Pancreas (tissue), 10 donors: ENCODE measurements at regions not wholly inside any gene's neighbourhood (a gene's known extent, or its start where the extent isn't known, plus 50 kb on each side); places are given as distances from the start of the nearest gene placed in this dataset.

Source experiments
- ATAC-seq, 4 donors: fragments of 200-7000 bp; cut with Tn5 transposase; one replicate each; pipeline versions ENCODE4 v1.8.0 to v1.9.1; 2020; ENCODE audit warnings: mild to moderate bottlenecking in 4 of 4, moderate library complexity in 4 of 4
- DNase-seq, 6 donors: peaks; one replicate each; pipeline ENCODE4 v3.0.0-alpha.2; 2020
- FAIRE-seq: peaks from 2 replicates; lab custom pipeline; 2012; peaks lifted over from hg19 to GRCh38; lab: Jason Lieb, UNC
- H3K27ac ChIP-seq, 4 donors: fragments of 200-600 bp; sonication (generic); 1 replicate in 3 of 4; 2 replicates in 1 of 4; pipeline versions ENCODE4 v1.5.0 to v1.8.0; 2020
- H3K27me3 ChIP-seq, 4 donors: fragments of 200-600 bp; one replicate each; pipeline ENCODE4 v1.8.0; 2021
- H3K36me3 ChIP-seq, 3 donors: fragments of 200-600 bp; sonication (generic) in 1 of 3; one replicate each; pipeline versions ENCODE4 v1.5.0 to v1.8.0; 2020 to 2021
- H3K4me1 ChIP-seq, 3 donors: fragments of 200-600 bp; one replicate each; pipeline ENCODE4 v1.8.0; 2021
- H3K4me3 ChIP-seq, 4 donors: fragments of 200-600 bp; sonication (generic) in 2 of 4; one replicate each; pipeline versions ENCODE4 v1.5.0 to v1.8.0; 2020 to 2021
- H3K9me3 ChIP-seq, 4 donors: fragments of 200-600 bp; one replicate each; pipeline ENCODE4 v1.8.0; 2021
- WGBS, 2 donors: extraction: QIAGEN DNeasy Blood & Tissue Kit; methylation state at CpG; one replicate each; pipeline ENCODE4 v1.1.7; 2013; 5-methylcytosine and 5-hydroxymethylcytosine counted together
- intact Hi-C, 3 donors: fragments of 100-400 bp; cut with DNase I; formaldehyde crosslinking; loops; one replicate each; pipeline versions ENCODE4 v1.11.1 to v1.14.2; 2022
- TF ChIP-seq, protein P1 (sequence below), 4 donors: fragments of 200-600 bp; sonication (generic) in 3 of 4; IDR thresholded peaks; one replicate each; pipeline versions ENCODE4 v1.5.0 to v1.8.0; 2021; ENCODE audit warnings: antibody characterized with exemption in 4 of 4
- donor health status: healthy with polysubstance abuse.
- donor health status: DM: no; HTN: no; CAD: no; lungs with moderate emphysema.
- donor health status: DM: no; HTN: no; CAD: no.
- donor health status: control.
- donor health status: control.
- donor health status: Bipolar disorder and iron deficiency.
- donor health status: DM: yes; HTN: yes; CAD: no.
- donor health status: DM: no; HTN: no; CAD: no.
- donor health status: DM: no; HTN: no; CAD: no.
- donor health status: DM: yes; HTN: yes; CAD: no.

DNA sequence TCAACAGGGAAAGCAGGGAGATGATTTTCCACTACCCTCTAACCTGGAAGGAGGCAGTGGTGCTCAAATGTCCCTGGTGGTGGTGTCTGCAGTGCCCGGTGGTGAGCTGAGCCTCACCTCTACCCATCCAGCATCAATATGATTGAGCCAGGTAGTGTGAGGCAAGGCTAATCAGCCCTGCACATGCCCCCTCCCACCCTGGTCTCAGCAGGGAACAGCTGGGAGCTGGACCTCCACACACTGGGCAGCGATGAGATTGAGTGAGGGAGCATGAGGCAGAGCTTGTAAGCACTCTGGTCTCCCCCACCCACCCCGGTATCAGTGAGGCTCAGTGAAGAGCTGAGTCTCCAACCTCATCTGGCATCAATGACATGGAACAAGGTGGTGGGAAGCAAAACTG, 634.3 kb downstream of the PTPRU start:
- peaks cover 0 to 7% (median 0%) of the 10 kb centered on the region in 4 donors for H3K27me3 ChIP-seq
- DNase-seq, result no peak
- no peak for FAIRE-seq
- H3K4me3 ChIP-seq, result no peak overlapping the region
- TF ChIP-seq, protein P1, sequence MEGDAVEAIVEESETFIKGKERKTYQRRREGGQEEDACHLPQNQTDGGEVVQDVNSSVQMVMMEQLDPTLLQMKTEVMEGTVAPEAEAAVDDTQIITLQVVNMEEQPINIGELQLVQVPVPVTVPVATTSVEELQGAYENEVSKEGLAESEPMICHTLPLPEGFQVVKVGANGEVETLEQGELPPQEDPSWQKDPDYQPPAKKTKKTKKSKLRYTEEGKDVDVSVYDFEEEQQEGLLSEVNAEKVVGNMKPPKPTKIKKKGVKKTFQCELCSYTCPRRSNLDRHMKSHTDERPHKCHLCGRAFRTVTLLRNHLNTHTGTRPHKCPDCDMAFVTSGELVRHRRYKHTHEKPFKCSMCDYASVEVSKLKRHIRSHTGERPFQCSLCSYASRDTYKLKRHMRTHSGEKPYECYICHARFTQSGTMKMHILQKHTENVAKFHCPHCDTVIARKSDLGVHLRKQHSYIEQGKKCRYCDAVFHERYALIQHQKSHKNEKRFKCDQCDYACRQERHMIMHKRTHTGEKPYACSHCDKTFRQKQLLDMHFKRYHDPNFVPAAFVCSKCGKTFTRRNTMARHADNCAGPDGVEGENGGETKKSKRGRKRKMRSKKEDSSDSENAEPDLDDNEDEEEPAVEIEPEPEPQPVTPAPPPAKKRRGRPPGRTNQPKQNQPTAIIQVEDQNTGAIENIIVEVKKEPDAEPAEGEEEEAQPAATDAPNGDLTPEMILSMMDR (IDR thresholded peaks at IDR 0.05), result no peak
- no peaks in the 10 kb centered on the region for H3K9me3 ChIP-seq
- H3K4me1 ChIP-seq, result no peaks in the 10 kb centered on the region
- ATAC-seq, result no peak
- no peaks in the 10 kb centered on the region for H3K36me3 ChIP-seq
- WGBS, 2 donors, result 82 to 87% methylated on average over 3 of the region's 3 CpGs
- H3K27ac ChIP-seq, result no peak overlapping the region
- intact Hi-C loops, result no loop called here

DNA sequence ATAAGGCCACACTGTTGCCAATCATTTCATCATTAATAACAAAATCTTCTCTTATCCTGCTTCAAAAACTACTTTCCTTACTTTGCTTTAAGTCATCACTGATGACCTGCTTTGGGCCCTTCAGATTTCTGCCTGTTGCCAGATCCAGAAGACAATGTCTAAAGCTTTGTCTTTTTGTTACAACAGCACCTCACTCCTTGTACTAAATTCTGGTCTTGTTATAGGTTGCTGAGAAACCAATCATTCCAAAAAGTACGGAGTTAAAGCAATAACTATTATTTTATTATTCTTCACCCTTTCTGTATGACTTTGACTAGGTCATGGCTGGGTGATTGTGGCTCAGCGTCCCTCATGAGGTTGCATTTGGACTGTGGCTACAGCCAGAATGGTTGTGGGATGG, 633.5 kb downstream of the PTPRU start:
- intact Hi-C loops, result no loop called here
- Histone ChIP-seq H3K36me3 (no peaks in the 10 kb centered on the region), H3K4me1 (no peaks in the 10 kb centered on the region), H3K27me3 (peaks cover 0 to 7% (median 0%) of the 10 kb centered on the region in 4 donors), H3K9me3 (no peaks in the 10 kb centered on the region), H3K4me3 (no peak overlapping the region), H3K27ac (no peak overlapping the region)
- DNase-seq (no peak), ATAC-seq (no peak), FAIRE-seq (no peak)
- WGBS, 2 donors, result 58 to 79% methylated on average over 2 of the region's 2 CpGs
- TF ChIP-seq, protein P1 (IDR thresholded peaks at IDR 0.05), result no peak

DNA sequence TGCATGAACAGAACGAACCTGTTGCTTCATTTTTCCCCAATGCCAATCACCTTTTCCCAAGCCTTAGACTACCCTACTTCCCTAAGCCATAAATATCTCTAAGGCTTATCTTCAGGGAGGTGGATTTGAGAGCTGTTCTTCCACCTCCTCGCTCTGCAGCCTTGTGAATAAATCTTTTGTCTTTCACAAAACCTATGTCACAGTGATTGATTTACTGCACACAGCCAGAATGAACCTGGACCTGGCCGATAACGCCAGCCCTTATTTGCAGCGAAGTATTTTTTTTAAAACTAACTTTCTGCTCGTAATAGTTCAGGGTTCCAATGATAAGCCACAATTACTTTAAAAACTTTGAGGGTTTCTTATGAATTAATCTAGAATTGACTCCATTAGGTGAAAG, 632.6 kb downstream of the PTPRU start:
- no peak for FAIRE-seq

GRCh38 chr1:29868096-29868495, 631.8 kb downstream of the PTPRU start:
- 70 to 84% methylated on average over 2 of the region's 2 CpGs for WGBS, 2 donors
- H3K27me3 ChIP-seq, result peaks cover 0 to 7% (median 0%) of the 10 kb centered on the region in 4 donors

More for the DNA sequence above, 632.6 kb downstream of the PTPRU start:
- WGBS, 2 donors, result 19 to 25% methylated on average over 6 of the region's 6 CpGs
- TF ChIP-seq, protein P1 (IDR thresholded peaks at IDR 0.05), result no peak
- Histone ChIP-seq H3K4me3 (no peak overlapping the region), H3K9me3 (no peaks in the 10 kb centered on the region), H3K27me3 (peaks cover 0 to 7% (median 0%) of the 10 kb centered on the region in 4 donors), H3K36me3 (no peaks in the 10 kb centered on the region), H3K4me1 (no peaks in the 10 kb centered on the region), H3K27ac (no peak overlapping the region)
- DNase-seq (no peak), ATAC-seq (peak in 1 of 4 donors; percentile 30)
- intact Hi-C loops, result no loop called here

GRCh38 chr1:29865051-29865450, 628.7 kb downstream of the PTPRU start:
- Histone ChIP-seq H3K27me3 (peaks cover 0 to 7% (median 0%) of the 10 kb centered on the region in 4 donors), H3K27ac (no peak overlapping the region), H3K4me3 (no peak overlapping the region), H3K9me3 (no peaks in the 10 kb centered on the region), H3K36me3 (no peaks in the 10 kb centered on the region), H3K4me1 (no peaks in the 10 kb centered on the region)
- intact Hi-C loops, result no loop called here
- no peak for ATAC-seq
- no peak for FAIRE-seq
- TF ChIP-seq, protein P1 (IDR thresholded peaks at IDR 0.05), result no peak
- no peak for DNase-seq
- 6 to 13% methylated on average over 1 of the region's 1 CpG for WGBS, 2 donors

More at GRCh38 chr1:29868096-29868495, 631.8 kb downstream of the PTPRU start:
- Histone ChIP-seq H3K4me1 (no peaks in the 10 kb centered on the region), H3K4me3 (no peak overlapping the region), H3K9me3 (no peaks in the 10 kb centered on the region), H3K27ac (no peak overlapping the region), H3K36me3 (no peaks in the 10 kb centered on the region)
- no peak for DNase-seq
- ATAC-seq, result no peak
- intact Hi-C loops, result no loop called here
- FAIRE-seq, result no peak
- TF ChIP-seq, protein P1 (IDR thresholded peaks at IDR 0.05), result no peak
